ENCODE measurements at regions not wholly inside any gene's neighbourhood (a gene's known extent, or its start where the extent isn't known, plus 50 kb on each side); places are given as distances from the start of the nearest gene placed in this dataset.

DNA sequence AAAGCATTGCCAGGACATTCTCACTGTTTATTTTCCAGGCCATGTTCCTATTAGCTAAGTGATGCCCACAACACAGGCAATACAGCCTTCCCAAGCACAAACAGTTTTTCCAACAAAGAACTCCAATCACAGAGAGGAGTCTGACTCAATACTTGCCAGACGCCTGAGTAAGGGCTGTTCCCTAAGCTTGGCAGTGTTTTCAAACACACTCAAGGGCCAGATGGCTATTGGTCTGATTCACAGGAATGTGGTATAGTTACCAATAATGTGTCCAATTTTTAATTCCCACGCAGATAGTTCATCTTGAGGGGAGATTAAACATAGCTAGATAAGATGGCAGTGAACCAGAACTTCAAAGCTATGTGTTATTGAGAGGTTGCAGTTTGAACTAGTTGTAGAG is 381.0 kb downstream of the SNAPC1 start:
- no peak for DNase-seq (ENCODE audit: low read depth in 3 of 3)

DNA sequence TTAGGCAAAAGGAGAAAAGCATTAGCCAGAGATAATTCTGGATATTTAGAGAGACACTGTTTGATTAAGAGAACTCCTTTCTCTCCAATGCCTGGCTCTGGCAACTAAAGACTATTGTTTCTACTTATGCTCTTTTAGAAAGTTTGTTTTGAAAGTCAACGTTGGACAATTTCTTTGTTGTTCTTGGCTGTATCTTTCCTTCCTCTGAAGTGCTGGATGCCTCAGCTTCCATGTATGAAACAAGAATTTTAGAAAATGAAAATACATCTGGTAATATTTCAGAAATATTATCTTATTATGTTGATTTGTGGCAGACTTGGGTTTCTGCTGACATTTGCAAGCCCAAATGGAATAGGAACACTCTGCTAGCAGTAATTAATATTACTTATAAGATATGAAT is 382.6 kb downstream of the SNAPC1 start:
- DNase-seq (ENCODE audit: low read depth in 3 of 3) = no peak

DNA sequence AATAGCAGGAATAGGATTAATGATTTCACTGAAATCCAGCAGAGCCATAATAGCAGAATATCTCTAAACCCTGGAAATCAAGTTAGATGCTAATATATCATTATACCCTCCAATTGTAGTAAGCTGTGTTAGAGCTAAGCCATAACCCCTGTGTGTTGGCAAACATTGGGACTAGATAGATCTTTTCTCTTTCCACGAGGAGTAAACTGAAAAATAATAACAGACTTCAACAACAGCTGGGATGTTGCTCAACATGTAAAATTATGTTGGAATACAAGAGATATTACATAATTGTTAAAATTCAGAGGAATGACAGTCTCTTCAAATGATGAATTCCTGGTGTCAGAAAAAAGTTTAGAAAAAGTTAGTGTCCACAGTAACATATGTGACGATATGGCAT is 383.8 kb downstream of the SNAPC1 start:
- DNase-seq (ENCODE audit: low read depth in 3 of 3) = no peak

DNA sequence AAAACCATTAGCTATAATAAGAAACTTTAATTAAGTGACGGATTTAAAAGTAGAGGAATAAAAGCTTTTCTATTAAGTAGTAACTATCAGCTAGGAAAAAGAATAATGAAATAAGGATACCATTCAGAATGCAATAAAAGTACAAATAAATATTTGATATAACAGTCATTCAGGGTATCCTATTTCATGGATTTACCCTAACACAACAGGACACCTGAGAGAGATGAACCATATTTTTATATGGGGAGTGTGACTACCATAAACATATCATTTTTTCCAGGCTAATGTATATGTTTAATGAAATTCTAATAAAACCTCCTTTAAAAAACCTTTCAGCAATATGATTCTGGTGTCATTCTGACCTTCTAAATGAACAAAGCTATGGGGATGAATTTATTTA is 393.8 kb downstream of the SNAPC1 start:
- DNase-seq (ENCODE audit: low read depth in 3 of 3) = no peak

DNA sequence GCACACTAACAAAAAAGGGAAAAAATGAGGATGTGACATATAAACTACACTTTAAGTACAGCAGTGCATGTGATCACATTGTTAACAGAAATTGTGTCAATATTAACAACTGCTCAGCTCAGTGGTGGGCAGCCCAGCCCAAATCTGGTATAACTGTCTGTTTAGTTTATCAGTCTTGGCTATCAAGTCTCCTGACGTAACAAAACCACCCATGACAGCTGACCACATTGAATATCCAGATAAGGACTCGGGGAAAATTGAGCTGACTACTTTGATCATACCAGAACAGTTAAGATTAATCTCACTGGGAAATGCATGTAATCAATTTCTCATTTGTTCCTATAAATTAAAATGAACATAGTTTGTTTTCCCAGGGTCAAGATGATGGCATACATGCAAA is 396.6 kb downstream of the SNAPC1 start:
- no peak for DNase-seq (ENCODE audit: low read depth in 3 of 3)

DNA sequence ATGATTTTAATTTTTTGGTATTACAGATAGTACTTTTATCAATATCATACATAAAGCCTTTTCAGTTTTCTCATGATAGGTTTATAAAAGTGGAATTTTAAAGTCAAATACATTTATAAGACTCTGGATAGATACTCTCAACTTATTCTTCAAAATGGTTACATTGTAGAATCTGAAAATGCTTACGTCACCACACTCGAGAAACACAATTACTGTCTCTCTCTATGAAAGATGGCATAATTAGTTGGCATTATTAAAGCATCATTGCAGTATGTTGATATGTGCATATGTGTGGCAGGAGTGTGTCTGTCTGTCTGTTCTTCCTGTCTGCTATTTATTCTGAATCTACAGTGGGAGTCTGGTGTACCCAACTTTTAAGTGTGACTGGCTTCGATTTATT is 397.1 kb downstream of the SNAPC1 start:
- DNase-seq (ENCODE audit: low read depth in 3 of 3) = no peak

DNA sequence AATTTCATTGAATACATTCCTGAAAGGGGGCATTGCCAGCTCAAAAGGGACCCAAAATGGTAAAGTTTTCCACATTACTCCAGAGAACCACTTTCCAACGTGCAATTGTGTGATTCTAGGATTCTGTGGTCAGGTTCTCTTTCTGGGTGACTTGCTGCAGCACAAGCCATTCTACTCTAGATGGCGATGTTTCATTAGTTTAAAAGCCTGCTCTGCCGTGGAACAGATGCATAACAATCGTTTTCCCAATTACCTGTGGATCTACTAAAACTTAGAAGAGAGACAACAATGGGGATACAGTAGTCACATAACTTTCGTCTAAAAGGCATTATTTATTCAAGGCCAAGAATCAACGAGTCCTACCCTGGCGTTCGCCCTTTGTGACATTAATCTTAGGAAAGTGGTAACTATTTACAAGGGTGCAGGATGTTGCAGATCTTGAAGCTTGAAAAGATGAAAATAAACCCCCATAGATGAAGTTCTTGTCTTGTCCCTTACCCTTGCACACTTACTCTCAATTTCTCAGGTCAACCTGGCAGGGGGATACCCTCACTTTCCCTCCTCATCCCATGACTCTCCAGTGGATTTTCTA is 400.9 kb downstream of the SNAPC1 start:
- DNase-seq (ENCODE audit: low read depth in 3 of 3) = no peak

DNA sequence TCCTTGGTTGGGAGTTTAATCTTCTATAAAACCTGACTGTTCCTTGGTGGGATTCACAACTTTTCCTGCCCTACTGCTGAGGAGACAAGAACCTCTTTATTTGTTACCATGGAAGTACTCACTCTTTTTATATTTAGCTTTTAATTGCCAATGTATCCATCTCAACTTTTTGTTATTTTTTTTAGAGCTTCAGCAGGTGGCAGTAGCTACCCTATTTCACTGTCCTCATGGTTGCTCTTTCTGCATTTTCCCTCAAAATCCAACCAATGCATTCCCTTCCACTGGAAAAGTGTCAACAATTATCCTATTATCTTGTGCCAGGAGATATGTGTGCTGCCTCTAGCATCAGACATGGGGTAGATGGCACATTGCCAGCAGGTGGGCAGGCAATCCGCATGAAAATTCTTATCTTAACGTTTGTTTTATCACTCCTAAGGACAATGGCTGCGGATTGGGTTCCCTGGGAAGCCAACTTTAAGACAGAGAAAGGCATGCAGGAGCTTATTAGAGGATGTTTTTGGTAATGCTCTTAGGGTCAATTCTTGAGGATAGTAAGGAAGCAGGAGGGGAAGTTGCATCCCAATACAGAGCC is 406.4 kb downstream of the SNAPC1 start:
- DNase-seq (ENCODE audit: low read depth in 3 of 3) = no peak

DNA sequence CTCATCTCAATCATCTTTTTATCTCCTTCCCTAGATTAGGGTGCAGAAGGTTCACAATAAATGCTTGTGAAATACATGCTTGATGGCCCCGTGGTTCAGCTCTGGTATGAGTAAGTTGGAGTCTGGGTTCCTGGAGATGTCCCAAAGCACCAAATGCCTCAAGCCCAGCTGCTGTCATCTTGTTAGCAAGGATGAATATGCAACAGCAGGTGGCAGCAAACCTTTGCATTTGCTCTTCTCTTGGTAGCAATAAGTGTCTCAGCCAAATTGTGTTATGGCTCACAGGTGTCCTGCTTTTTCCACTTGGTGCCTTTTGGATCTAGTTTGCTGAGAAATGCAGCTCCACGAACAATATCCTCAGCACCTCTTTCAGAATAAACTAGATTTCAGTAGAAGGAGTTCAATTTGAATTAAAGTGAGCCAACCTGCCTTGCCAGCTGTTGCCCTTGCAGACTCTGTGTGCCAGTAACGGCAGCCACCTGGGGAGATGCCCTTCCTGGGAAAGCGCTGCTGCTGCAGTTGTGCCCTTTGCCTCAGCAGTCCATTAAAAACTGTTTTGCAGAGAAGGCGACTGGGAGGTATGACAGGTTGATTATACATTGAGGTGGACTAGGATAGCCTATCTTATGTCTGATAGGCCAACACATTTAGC is 417.3 kb downstream of the SNAPC1 start:
- DNase-seq (ENCODE audit: low read depth in 3 of 3) = no peak

DNA sequence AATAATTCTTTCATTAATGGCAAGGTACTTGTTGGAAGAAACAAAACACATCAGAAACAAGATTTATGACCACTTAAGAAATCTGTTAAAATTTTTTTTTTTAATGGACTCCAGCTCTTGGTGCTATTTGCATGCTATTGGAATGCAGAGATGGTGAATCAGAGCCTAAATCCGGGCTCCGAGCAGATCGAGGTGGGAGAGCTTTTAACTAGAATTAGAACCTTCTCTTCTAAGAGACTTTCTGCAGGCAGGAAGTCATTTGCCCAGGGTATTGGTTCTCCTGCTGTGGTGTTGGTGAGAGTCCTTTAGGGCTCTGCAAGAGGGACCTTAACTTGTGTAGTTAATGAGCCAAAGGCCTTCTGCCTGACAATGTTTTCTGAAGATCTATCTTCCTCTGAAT is 419.4 kb downstream of the SNAPC1 start:
- no peak for DNase-seq (ENCODE audit: low read depth in 3 of 3)

DNA sequence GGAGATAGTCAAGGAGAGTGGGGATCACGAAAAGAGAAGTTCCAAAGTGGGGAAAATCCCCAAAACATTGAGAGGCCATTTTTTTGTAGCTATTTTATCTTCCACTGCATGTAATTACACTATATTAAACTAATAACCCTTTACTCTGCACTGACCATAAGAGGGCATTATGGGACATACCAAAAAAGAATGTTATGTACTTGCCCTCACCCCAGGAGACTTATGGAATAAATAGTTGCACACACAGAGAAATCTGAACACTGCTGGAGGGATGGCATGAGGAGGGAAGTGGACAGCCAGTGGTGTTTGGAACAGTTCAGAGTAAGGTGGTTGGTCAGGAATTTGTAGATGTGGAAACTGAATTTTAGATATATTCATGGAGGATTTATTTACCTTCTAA is 422.9 kb downstream of the SNAPC1 start:
- DNase-seq (ENCODE audit: low read depth in 3 of 3) = no peak

DNA sequence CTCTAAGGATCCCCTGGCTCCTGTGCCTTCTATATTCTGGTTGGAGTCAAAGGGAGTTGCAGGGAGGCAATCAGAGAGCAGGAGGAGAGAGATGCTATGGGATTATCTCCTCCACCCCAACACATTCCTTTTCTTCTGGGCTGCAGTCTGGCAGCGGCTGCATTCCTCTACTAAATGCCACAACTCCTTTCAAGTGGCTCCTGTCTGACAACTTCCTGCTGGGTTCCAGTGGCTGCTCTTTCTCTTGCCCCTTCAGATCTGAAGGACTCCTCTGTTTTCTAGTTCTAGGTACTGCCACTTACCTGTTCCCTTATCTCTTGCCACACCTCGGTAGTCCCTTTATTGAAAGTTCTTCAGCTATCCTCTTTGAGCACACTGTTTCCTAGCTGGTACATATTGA is 425.0 kb downstream of the SNAPC1 start:
- DNase-seq (ENCODE audit: low read depth in 3 of 3) = no peak

DNA sequence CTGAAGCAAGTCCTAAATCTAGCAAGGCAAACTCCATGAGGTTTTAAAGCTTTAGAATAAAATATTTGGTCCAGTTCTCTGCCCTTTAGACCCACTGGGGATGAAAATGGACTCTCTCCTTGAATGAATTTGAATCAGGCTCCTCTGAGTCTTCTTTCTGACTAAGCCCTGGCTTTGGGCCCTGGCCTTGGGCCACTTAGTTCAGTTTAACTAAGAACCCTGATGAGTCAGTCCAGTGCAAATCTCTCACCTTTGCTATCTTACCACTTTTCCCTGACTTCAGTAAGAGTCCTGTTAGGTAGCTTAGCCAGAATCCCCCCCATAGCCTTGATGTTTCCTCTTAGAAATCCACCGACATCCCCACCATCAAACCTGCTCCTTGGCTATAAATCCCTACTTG is 427.5 kb downstream of the SNAPC1 start:
- no peak for DNase-seq (ENCODE audit: low read depth in 3 of 3)

DNA sequence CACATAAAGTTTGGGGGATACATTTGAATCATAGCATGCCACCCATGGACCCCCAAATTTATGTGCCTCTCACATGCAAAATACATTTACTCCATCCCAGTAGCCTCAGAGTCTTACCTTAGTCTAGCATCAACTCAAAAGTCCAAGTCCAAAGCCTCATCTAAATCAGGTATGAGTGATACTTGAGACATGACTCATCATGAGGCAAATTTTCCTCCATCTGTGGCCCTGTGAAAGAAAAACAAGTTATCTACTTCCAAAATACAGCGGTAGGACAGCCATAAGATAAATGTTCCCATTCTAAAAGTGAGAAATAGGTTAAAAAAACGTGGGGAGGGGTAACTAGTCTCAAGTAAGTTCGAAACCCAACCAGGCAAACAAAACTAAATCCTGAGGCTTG is 444.2 kb downstream of the SNAPC1 start:
- no peak for DNase-seq (ENCODE audit: low read depth in 3 of 3)

DNA sequence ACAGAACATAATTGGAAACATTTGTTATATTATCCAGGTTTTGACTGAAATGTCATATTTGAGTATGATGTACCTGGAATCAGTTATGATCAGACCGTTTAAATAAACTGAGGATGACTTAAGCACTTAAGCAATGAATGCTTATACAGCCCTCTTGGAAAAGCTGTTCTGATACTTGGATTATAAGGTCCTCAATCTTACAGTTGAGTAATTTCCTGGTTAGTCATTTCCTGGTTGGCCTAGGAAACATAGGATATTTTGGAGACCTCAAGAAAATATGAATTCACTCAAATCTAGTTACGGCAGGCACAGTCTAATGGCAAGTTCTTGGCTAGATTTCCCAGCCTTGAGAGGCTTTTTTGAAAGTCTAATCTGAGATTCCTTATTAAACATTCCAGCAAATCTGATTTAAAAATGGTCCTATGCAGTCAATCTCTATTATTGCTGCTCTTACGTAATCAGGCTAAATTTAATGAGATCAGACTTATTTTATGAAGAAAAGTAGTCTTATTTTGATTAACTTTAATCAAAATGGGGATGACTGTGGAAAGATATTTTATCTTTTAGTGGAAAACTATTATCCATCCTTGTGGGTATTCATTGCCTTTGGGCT is 447.2 kb downstream of the SNAPC1 start:
- no peak for DNase-seq (ENCODE audit: low read depth in 3 of 3)

DNA sequence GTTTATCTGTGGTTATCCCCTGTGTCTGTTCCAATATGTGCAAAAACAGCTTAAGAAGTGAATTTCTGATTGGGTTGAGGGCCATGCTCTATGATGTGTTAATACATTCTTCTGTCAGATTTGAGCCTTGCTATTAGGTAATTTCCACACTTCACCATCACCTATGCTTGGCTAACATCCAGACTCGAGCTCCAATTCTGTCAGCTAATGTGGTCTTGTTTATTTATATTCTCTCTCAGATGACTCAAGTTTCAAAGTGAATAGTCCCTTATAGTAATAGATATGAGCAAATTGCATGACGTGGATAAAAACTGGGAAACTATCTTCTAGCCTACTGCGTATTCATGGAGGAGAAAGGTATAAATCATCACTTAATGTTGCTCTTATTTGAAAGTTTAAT is 451.3 kb downstream of the SNAPC1 start:
- DNase-seq (ENCODE audit: low read depth in 3 of 3) = no peak

DNA sequence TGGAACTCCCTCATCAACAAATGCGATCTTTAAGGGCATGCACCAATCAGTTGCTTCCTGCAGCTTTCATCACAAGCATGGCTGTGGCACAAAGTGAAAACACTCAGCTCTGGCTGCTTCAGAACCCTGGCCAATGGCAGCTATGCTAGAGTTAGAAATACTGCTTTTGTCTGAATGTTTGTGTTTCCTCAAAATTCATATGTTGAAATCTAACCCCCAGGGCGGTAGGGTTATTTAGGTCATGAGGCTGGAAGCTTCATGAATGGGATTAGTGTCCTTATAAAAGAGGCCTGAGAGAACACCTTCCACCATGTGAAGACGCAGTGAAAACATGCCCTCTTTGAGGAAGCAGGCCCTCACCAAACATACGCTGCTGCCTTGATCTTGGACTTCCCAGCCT is 453.9 kb downstream of the SNAPC1 start:
- no peak for DNase-seq (ENCODE audit: low read depth in 3 of 3)

DNA sequence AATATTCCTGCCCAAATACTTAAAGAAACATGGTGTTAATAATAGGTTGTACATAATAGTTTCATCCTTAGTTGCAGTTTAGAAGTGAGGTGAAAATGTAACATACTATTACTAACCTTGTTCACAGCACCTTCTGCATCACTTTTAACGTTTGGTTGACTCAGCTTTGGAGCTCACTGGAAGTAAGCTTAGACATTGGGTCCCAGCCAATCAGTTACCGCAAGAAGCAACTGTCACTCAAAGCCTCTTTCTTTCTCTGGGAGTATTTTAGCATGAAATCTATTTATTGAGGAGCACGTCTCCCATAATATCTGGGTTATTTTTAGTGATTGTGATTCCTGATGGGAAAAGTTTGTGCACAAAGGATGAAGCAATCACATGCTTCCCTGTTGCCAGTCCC is 472.6 kb downstream of the SNAPC1 start:
- DNase-seq (ENCODE audit: low read depth in 3 of 3) = no peak

DNA sequence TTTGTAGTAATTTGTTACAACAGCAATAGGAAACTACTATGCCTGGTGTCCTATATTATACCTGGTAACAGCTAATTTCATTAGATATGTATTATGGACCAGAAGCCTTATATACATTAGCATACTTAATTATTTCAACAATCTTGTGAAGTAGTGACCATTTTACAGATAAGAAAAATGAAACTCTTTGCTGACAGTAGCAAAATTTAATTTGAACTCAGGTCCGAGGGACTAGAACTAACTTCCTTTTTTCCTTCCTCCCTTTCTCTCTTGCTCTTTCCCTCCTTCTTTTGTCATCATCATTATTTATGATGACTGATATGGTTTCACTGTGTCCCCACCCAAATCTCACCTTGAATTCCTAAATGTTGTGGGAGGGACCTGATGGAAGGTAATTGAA is 482.0 kb downstream of the SNAPC1 start:
- DNase-seq (ENCODE audit: low read depth in 3 of 3) = no peak

DNA sequence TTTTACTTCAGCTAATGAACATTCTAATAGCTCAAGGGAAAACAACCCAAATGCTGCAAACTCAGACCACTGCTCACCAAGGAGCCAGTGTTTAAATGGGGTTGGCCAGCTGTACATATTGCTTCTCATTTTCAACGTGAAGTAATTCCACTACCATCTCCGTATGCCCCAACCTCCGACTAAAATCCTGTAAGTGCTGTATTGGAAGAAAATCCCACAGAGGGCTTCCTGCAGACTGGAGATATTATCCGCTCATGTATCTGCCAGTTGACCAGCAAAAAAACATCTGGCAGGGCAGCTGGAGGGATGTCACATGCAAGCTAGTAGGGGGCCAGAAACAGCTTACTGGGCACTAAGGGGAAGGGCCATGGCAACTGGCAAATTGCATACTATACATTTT is 485.0 kb downstream of the SNAPC1 start:
- DNase-seq (ENCODE audit: low read depth in 3 of 3) = no peak

DNA sequence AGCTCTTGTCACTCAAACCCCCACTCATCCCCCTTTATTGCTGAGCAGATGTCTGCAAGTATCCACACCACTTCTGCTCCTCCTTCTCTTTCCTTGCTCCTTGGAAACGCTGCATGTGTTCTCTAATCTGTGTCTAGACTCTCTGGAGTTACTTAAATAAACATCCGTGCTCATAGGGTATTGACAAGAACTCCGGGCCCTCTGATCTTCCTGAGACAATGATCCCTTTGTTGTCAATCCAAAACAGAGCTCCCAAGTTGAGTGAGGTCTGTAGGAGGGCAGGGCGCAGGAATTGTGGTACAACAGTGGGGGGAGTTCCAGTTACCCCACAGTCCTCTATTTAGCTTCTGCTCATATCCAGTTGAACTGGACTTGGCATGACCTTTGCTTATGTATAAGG is 489.0 kb downstream of the SNAPC1 start:
- DNase-seq (ENCODE audit: low read depth in 3 of 3) = no peak

DNA sequence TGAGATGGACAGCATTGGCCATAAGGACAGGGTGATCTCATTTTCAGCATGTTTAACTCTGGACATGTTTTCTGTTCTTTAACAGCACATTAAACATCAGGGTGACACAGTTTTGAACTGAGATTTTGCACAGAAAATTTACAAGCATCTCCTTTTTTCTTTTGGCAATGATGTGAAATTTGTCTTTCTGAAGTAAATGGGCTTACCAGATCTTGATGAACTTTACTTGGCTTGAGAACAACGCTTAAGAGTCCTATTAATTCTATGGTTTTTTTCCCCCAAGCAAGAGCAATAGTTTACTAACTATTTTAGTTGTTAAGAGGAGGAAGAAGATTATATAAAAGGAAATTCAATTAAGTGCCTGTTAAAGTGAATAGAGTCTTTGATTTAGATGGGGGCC is 491.0 kb downstream of the SNAPC1 start:
- no peak for DNase-seq (ENCODE audit: low read depth in 3 of 3)

DNA sequence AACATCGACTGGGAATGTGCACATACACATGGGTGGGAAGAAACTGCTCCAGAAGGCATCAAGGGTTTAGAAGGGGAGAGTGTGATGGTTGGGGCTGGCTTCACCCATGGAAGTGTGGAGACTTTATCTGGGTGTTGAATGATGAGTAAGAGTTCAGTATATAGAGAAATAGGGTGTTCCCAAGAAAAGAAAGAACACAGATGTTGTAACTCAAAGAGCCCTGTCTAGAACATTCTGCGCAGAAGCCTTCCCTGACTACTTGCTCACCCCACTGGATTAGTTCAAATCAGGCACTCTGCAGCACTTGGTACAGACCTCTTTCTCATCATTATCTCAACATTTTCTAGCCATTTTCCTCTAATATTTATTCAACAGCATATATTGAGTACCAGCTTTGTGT is 491.7 kb downstream of the SNAPC1 start:
- DNase-seq (ENCODE audit: low read depth in 3 of 3) = no peak

Data from stimulated activated CD4-positive, alpha-beta T cell treated with anti-CD3 and anti-CD28 coated beads, TNF-alpha, amount 100 ng/mL, for 4 hours (primary cell).